Smooth muscle cell (in vitro differentiated cells): ENCODE measurements at regions not wholly inside any gene's neighbourhood (a gene's known extent, or its start where the extent isn't known, plus 50 kb on each side); places are given as distances from the start of the nearest gene placed in this dataset.

Source experiments
- DNase-seq: peaks from one replicate; lab custom pipeline; 2025; ENCODE audit not compliant: unreplicated experiment; lab: John Stamatoyannopoulos, UW
- H2AFZ ChIP-seq: fragments of 200-600 bp; sonication (generic); 2 replicates; pipeline ENCODE4 v1.6.0; 2016; ENCODE audit warnings: antibody characterized with exemption, low read depth, mild to moderate bottlenecking
- H3F3A ChIP-seq: fragments of 200-600 bp; sonication (generic); 2 replicates; pipeline ENCODE4 v1.6.0; 2017; ENCODE audit warnings: antibody characterized with exemption, low read depth
- H3K27ac ChIP-seq: fragments of 200-600 bp; sonication (generic); 2 replicates; pipeline ENCODE4 v1.5.1; 2016; ENCODE audit warnings: low read depth, mild to moderate bottlenecking
- H3K27me3 ChIP-seq: fragments of 200-600 bp; sonication (generic); 2 replicates; pipeline ENCODE4 v1.6.1; 2016; ENCODE audit warnings: low read depth, mild to moderate bottlenecking
- H3K36me3 ChIP-seq: fragments of 200-600 bp; sonication (generic); 2 replicates; pipeline ENCODE4 v1.5.1; 2016; ENCODE audit warnings: low read depth
- H3K4me1 ChIP-seq: fragments of 200-600 bp; sonication (generic); 2 replicates; pipeline ENCODE4 v1.5.1; 2016; ENCODE audit warnings: low read depth
- H3K4me2 ChIP-seq: fragments of 200-600 bp; sonication (generic); 2 replicates; pipeline ENCODE4 v1.6.0; 2016; ENCODE audit warnings: mild to moderate bottlenecking
- H3K4me3 ChIP-seq: fragments of 200-600 bp; sonication (generic); 2 replicates; pipeline ENCODE4 v1.5.1; 2016; ENCODE audit warnings: mild to moderate bottlenecking
- H3K79me2 ChIP-seq: fragments of 200-600 bp; sonication (generic); 2 replicates; pipeline ENCODE4 v1.6.0; 2016; ENCODE audit warnings: low read depth, mild to moderate bottlenecking
- H3K9ac ChIP-seq: fragments of 200-600 bp; sonication (generic); 2 replicates; pipeline ENCODE4 v1.6.0; 2016; ENCODE audit warnings: low read depth
- H3K9me3 ChIP-seq: fragments of 200-600 bp; sonication (generic); replicated peaks from 2 replicates; pipeline ENCODE4 v1.5.1; 2016; ENCODE audit warnings: low read depth
- H4K20me1 ChIP-seq: fragments of 200-600 bp; sonication (generic); 2 replicates; pipeline ENCODE4 v1.6.0; 2016; ENCODE audit warnings: low read depth
- WGBS: methylation state at CpG from one replicate; pipeline ENCODE4 v1.1.7; 2016; ENCODE audit warnings: low lambda C conversion rate; 5-methylcytosine and 5-hydroxymethylcytosine counted together
- TF ChIP-seq, protein P1 (sequence below): fragments of 200-600 bp; sonication (generic); IDR thresholded peaks from 2 replicates; pipeline ENCODE4 v1.5.1; 2017; ENCODE audit warnings: borderline replicate concordance, mild to moderate bottlenecking, antibody characterized with exemption; ENCODE audit not compliant: insufficient read depth, poor library complexity, severe bottlenecking

DNA sequence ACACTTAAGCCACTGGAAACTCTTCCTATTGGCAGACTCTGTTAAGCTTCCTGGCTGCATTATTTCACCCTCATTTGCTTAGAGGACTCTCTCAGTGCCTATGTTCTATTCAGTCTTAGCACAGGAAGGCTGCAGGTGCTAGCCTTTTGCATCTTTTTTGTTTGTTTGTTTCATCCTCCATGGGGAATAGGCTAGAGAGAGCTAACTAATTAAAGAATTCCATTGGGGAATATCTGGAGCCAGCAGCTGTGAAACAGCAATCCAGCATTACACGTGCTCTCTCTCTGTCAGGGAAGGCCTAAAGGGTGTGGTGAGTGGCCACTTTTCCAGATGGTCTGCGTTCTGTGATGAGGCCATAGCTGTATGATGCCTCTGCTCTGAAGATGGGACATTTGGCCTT is 633.6 kb downstream of the SPRY1 start:
- no peaks in the 10 kb centered on the region for H3K9me3 ChIP-seq
- H2AFZ ChIP-seq = no peak overlapping the region
- no peak overlapping the region for H3K9ac ChIP-seq
- H3K27me3 ChIP-seq = peaks cover 3% of the 10 kb centered on the region
- DNase-seq = no peak
- 64% methylated on average over 2 of the region's 2 CpGs for WGBS
- H3K4me1 ChIP-seq = no peaks in the 10 kb centered on the region
- H3F3A ChIP-seq = no peaks in the 10 kb centered on the region
- no peak overlapping the region for H3K4me2 ChIP-seq
- H3K79me2 ChIP-seq = no peaks in the 10 kb centered on the region
- H3K4me3 ChIP-seq = no peak overlapping the region
- no peaks in the 10 kb centered on the region for H3K36me3 ChIP-seq
- TF ChIP-seq, protein P1, sequence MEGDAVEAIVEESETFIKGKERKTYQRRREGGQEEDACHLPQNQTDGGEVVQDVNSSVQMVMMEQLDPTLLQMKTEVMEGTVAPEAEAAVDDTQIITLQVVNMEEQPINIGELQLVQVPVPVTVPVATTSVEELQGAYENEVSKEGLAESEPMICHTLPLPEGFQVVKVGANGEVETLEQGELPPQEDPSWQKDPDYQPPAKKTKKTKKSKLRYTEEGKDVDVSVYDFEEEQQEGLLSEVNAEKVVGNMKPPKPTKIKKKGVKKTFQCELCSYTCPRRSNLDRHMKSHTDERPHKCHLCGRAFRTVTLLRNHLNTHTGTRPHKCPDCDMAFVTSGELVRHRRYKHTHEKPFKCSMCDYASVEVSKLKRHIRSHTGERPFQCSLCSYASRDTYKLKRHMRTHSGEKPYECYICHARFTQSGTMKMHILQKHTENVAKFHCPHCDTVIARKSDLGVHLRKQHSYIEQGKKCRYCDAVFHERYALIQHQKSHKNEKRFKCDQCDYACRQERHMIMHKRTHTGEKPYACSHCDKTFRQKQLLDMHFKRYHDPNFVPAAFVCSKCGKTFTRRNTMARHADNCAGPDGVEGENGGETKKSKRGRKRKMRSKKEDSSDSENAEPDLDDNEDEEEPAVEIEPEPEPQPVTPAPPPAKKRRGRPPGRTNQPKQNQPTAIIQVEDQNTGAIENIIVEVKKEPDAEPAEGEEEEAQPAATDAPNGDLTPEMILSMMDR = no peak
- no peaks in the 10 kb centered on the region for H4K20me1 ChIP-seq
- H3K27ac ChIP-seq = no peak overlapping the region

GRCh38 chr4:124032035-124032434 is 635.4 kb downstream of the SPRY1 start:
- WGBS = 91% methylated on average over 1 of the region's 1 CpG
- H3K27ac ChIP-seq = no peak overlapping the region
- H3K9me3 ChIP-seq = no peaks in the 10 kb centered on the region
- H3F3A ChIP-seq = no peaks in the 10 kb centered on the region
- H4K20me1 ChIP-seq = no peaks in the 10 kb centered on the region
- no peak overlapping the region for H3K4me3 ChIP-seq
- no peaks in the 10 kb centered on the region for H3K27me3 ChIP-seq
- DNase-seq = no peak
- no peaks in the 10 kb centered on the region for H3K4me1 ChIP-seq
- H3K79me2 ChIP-seq = no peaks in the 10 kb centered on the region
- no peak overlapping the region for H3K4me2 ChIP-seq
- TF ChIP-seq, protein P1 = no peak
- H2AFZ ChIP-seq = no peak overlapping the region
- no peak overlapping the region for H3K9ac ChIP-seq
- H3K36me3 ChIP-seq = no peaks in the 10 kb centered on the region

DNA sequence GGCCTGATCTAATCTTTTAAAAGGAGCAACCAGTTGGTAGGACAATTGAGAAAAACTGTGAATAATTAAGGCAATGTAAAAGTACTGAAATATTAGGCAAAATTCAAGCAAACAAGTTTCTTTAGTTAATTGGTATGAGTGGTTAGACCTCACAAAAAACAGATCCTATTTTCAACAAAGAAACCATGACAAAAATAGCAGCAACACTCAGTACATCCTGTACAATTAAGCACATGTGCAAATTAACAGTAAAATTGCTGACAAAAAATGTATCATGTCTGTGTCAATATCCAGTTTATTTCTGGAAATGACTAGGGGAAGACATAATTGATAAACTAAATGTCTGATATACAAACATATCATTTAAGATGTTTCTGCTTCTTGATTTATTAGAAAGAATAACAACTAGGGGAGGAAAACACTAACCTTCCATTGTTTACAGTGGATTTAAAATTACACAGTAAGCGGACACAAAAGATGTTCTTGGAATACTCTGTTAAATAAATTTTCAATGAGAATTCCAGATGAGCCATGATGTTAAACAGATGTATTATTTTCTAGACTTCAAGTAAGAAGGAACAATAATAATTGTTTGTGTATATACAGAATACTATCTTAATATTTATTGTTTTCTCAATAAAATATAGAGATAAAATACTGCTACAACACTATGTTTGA is 638.9 kb downstream of the SPRY1 start:
- Histone ChIP-seq H3K4me3 (no peak overlapping the region), H4K20me1 (no peaks in the 10 kb centered on the region), H3F3A (no peaks in the 10 kb centered on the region), H3K9ac (no peak overlapping the region), H2AFZ (no peak overlapping the region), H3K79me2 (no peaks in the 10 kb centered on the region), H3K27me3 (no peaks in the 10 kb centered on the region), H3K4me1 (no peaks in the 10 kb centered on the region), H3K4me2 (no peak overlapping the region), H3K9me3 (no peaks in the 10 kb centered on the region), H3K27ac (no peak overlapping the region), H3K36me3 (no peaks in the 10 kb centered on the region)
- WGBS = 93% methylated on average over 1 of the region's 1 CpG
- no peak for DNase-seq
- TF ChIP-seq, protein P1 = no peak

DNA sequence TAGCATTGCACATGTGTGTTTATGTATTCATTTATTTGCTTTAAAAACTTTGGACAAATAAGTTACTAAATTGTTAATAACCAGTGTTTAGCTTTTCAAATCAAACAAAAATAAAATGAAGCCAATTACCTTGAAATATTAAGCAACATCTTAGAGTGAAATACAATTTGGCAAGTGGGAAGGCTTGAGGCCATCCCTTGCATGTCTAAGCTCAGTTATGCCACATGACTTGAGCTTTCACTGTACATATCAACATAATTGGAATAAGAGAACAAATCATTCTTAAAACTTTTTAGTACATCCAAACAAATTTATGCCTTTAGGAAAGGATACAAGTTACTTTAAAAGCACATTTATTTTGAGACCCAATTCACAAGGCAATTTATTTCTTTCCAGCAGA is 640.6 kb downstream of the SPRY1 start:
- Histone ChIP-seq H3K4me1 (no peaks in the 10 kb centered on the region), H3K36me3 (no peaks in the 10 kb centered on the region), H3K9ac (no peak overlapping the region), H3K4me3 (no peak overlapping the region), H3F3A (no peaks in the 10 kb centered on the region), H2AFZ (no peak overlapping the region), H3K79me2 (no peaks in the 10 kb centered on the region), H3K9me3 (no peaks in the 10 kb centered on the region), H3K27ac (no peak overlapping the region), H3K4me2 (no peak overlapping the region), H3K27me3 (no peaks in the 10 kb centered on the region), H4K20me1 (no peaks in the 10 kb centered on the region)
- DNase-seq = no peak
- TF ChIP-seq, protein P1 = no peak
